ENCODE measurements at regions not wholly inside any gene's neighbourhood (a gene's known extent, or its start where the extent isn't known, plus 50 kb on each side); places are given as distances from the start of the nearest gene placed in this dataset.

DNA sequence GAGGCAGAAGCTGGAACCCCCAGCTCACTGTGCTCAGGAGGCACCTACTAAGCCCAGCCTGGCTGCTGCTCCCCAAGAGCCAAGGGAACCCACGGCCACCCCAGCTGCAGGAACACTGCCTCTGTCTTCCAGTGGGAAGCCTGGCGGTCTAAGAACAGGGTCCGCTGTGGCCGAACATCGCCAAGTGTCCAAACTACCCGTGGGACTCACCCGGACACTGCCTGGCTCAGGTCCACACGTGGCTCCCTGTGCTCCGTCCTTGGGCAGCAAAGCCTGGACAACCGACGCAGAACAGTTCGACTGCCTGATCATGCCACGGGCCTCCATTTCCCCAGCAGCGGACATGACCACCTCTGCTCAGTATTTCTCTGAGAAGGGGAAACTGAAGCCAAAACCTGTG lies 747.0 kb downstream of the BRD1 start:
- TF ChIP-seq POLR2AphosphoS5 (IDR thresholded peaks at IDR 0.05) = no peak
- TF ChIP-seq EP300 (IDR thresholded peaks at IDR 0.05) = no peak
- TF ChIP-seq, protein P1, sequence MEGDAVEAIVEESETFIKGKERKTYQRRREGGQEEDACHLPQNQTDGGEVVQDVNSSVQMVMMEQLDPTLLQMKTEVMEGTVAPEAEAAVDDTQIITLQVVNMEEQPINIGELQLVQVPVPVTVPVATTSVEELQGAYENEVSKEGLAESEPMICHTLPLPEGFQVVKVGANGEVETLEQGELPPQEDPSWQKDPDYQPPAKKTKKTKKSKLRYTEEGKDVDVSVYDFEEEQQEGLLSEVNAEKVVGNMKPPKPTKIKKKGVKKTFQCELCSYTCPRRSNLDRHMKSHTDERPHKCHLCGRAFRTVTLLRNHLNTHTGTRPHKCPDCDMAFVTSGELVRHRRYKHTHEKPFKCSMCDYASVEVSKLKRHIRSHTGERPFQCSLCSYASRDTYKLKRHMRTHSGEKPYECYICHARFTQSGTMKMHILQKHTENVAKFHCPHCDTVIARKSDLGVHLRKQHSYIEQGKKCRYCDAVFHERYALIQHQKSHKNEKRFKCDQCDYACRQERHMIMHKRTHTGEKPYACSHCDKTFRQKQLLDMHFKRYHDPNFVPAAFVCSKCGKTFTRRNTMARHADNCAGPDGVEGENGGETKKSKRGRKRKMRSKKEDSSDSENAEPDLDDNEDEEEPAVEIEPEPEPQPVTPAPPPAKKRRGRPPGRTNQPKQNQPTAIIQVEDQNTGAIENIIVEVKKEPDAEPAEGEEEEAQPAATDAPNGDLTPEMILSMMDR (IDR thresholded peaks at IDR 0.05) = no peak
- TF ChIP-seq POLR2A (IDR thresholded peaks at IDR 0.05) = no peak
- Histone ChIP-seq H3K9me3 (no peaks in the 10 kb centered on the region), H3K36me3 (no peaks in the 10 kb centered on the region), H3K4me1 (no peaks in the 10 kb centered on the region), H3K27me3 (peaks cover 0 to 11% (median 0%) of the 10 kb centered on the region in 3 donors), H3K27ac (no peak overlapping the region), H3K4me3 (no peak overlapping the region)
- peak; percentile 48 for DNase-seq
- 78 to 87% methylated on average over 14 of the region's 14 CpGs for WGBS, 2 donors
- intact Hi-C loops (cut with DNase I) = no loop called here

GRCh38 chr22:49079743-49080500 lies 747.8 kb downstream of the BRD1 start:
- Histone ChIP-seq H3K27ac (no peak overlapping the region), H3K27me3 (peaks cover 0 to 11% (median 0%) of the 10 kb centered on the region in 3 donors), H3K4me1 (no peaks in the 10 kb centered on the region), H3K9me3 (no peaks in the 10 kb centered on the region), H3K36me3 (no peaks in the 10 kb centered on the region), H3K4me3 (no peak overlapping the region)
- no peak for DNase-seq
- TF ChIP-seq, protein P1 (IDR thresholded peaks at IDR 0.05) = no peak
- no peak for TF ChIP-seq POLR2A (IDR thresholded peaks at IDR 0.05)
- no peak for TF ChIP-seq POLR2AphosphoS5 (IDR thresholded peaks at IDR 0.05)
- TF ChIP-seq EP300 (IDR thresholded peaks at IDR 0.05) = no peak
- intact Hi-C loops (cut with DNase I) = no loop called here
- WGBS, 2 donors = 63 to 77% methylated on average over 15 of the region's 15 CpGs

- Histone ChIP-seq H3K4me3 (no peak overlapping the region), H3K27ac (no peak overlapping the region), H3K27me3 (peaks cover 0 to 11% (median 0%) of the 10 kb centered on the region in 3 donors), H3K9me3 (no peaks in the 10 kb centered on the region), H3K36me3 (no peaks in the 10 kb centered on the region), H3K4me1 (no peaks in the 10 kb centered on the region)
- WGBS, 2 donors = 77 to 82% methylated on average over 22 of the region's 22 CpGs
- TF ChIP-seq POLR2A (IDR thresholded peaks at IDR 0.05) = no peak
- TF ChIP-seq POLR2AphosphoS5 (IDR thresholded peaks at IDR 0.05) = no peak
- TF ChIP-seq, protein P1 (IDR thresholded peaks at IDR 0.05) = no peak
- TF ChIP-seq EP300 (IDR thresholded peaks at IDR 0.05) = no peak
- peak; percentile 32 for DNase-seq
- intact Hi-C loops (cut with DNase I) = no loop called here
Observed at GRCh38 chr22:49079027-49079725, 748.5 kb downstream of the BRD1 start.

DNA sequence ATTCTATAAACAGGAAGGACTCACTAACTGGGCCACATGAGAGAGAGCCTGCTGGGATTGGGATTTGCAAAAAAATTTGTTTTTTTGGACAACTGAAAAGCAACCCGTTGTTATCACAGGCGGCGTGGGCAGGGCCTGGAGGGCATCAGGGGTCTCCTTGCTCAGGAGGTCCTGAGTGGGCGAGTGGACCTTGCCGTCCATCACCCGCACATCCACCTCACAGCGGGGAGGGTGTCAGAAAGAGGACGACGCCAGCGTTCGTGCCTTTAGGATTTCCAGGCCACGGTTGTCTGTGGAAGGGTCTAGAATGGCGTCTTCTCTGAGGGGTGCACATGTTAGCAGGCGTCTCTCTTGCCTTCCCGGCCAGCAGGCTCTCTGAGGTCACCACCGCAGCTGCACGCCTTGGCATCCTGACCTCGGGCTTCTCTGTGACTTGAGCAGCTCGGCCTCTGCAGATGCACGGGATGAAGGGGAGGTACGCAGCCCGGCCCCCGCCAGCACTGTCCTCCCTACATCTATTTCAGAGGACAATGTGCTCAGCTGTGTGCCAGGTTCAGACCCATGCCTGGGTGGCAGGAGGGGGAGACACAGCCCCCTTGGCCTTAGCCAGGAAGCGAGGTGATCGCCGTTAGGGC lies 749.5 kb downstream of the BRD1 start:
- no peak overlapping the region for H3K4me3 ChIP-seq
- no peak overlapping the region for H3K27ac ChIP-seq
- peaks cover 0 to 11% (median 0%) of the 10 kb centered on the region in 3 donors for H3K27me3 ChIP-seq
- intact Hi-C loops (cut with DNase I) = no loop called here
- no peaks in the 10 kb centered on the region for H3K9me3 ChIP-seq
- DNase-seq = peak; percentile 60
- no peaks in the 10 kb centered on the region for H3K36me3 ChIP-seq
- H3K4me1 ChIP-seq = no peaks in the 10 kb centered on the region
- 76 to 82% methylated on average over 26 of the region's 26 CpGs for WGBS, 2 donors
- TF ChIP-seq POLR2AphosphoS5 (IDR thresholded peaks at IDR 0.05) = no peak
- TF ChIP-seq, protein P1 (IDR thresholded peaks at IDR 0.05) = no peak
